ENCODE measurements at regions not wholly inside any gene's neighbourhood (a gene's known extent, or its start where the extent isn't known, plus 50 kb on each side); places are given as distances from the start of the nearest gene placed in this dataset.

GRCh38 chr9:11233696-11234095 is 620.9 kb upstream of the PTPRD start:
- TF ChIP-seq, protein P1, sequence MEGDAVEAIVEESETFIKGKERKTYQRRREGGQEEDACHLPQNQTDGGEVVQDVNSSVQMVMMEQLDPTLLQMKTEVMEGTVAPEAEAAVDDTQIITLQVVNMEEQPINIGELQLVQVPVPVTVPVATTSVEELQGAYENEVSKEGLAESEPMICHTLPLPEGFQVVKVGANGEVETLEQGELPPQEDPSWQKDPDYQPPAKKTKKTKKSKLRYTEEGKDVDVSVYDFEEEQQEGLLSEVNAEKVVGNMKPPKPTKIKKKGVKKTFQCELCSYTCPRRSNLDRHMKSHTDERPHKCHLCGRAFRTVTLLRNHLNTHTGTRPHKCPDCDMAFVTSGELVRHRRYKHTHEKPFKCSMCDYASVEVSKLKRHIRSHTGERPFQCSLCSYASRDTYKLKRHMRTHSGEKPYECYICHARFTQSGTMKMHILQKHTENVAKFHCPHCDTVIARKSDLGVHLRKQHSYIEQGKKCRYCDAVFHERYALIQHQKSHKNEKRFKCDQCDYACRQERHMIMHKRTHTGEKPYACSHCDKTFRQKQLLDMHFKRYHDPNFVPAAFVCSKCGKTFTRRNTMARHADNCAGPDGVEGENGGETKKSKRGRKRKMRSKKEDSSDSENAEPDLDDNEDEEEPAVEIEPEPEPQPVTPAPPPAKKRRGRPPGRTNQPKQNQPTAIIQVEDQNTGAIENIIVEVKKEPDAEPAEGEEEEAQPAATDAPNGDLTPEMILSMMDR (IDR thresholded peaks at IDR 0.05): no peak
- no peak for TF ChIP-seq POLR2A (IDR thresholded peaks at IDR 0.05)

All from body of pancreas (tissue), 4 donors.